HG03175 (cell line): ENCODE measurements at regions not wholly inside any gene's neighbourhood (a gene's known extent, or its start where the extent isn't known, plus 50 kb on each side); places are given as distances from the start of the nearest gene placed in this dataset.

Experiments used
- ATAC-seq: cut with Tn5 transposase; IDR thresholded peaks from one replicate; pipeline ENCODE4 v1.9.1; 2021; ENCODE audit warnings: mild to moderate bottlenecking, moderate library complexity; ENCODE audit not compliant: unreplicated experiment

DNA sequence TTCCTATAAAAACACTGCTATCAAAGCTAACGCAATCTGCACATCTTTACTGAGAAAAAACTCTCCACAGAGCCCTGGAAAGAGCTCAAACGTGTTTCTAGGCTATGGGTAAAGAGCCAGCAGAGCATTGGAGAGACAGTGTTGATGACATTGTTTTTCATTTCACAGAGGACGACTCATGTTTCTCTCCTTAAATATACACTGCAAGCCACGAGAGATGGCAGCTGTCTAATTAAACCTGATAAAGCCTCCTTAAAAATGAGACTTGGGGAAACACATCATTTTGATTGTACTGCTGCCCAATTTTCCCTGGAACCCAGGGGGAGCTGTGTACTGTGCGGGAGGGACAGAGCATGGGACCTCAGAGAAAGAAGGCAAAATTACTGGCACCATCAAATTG, 294.3 kb upstream of the SETBP1 start:
- no peak for ATAC-seq

DNA sequence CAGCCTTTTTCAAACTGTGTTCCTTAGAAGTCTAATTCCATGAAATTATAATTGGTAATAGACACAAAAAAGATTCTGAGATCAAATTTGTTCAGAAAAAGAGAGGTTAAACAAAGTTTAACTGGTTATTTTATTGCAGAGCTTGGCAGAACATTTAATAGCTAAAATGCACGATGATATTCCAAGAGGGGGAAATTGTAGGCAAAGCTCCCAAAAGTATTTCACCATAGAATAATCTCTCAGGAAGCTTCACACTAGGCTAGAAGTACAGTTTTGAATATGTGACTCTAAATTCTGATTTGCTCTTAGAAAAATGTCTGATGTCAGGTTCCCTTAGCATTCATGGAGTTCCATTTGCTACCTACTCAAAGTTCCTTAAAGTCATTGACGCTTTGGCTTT, 292.4 kb upstream of the SETBP1 start:
- ATAC-seq: no peak

GRCh38 chr18:44392933-44393332, 287.8 kb upstream of the SETBP1 start:
- ATAC-seq: no peak

- no peak for ATAC-seq
Observed at GRCh38 chr18:44393406-44393805, 287.3 kb upstream of the SETBP1 start.

- no peak for ATAC-seq
Observed at GRCh38 chr18:44396550-44396949, 284.1 kb upstream of the SETBP1 start.

- ATAC-seq: no peak
Observed at GRCh38 chr18:44409071-44409470, 271.6 kb upstream of the SETBP1 start.

GRCh38 chr18:44409515-44409914, 271.2 kb upstream of the SETBP1 start:
- ATAC-seq: no peak

DNA sequence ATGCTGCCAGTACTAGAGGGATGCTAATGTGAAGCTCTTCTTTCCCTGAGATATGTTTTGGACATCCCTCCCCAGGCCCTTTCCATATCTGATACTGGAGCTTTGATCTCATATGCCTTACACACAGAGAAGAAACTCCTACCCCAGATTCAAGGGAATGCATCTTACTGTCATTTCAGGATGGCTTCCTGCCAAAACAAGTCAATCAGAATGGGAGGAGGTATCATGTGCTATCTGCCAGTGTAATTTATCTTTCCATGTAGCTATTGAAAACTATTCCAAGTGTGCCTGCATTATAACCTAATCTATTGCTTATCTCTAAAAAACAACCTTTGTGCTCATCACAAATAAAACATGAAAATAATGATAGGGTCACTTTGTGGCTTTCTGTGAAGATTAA, 269.9 kb upstream of the SETBP1 start:
- ATAC-seq: no peak

GRCh38 chr18:44411262-44411905, 269.3 kb upstream of the SETBP1 start:
- ATAC-seq: no peak

GRCh38 chr18:44411976-44412375, 268.7 kb upstream of the SETBP1 start:
- no peak for ATAC-seq

GRCh38 chr18:44423814-44424644, 256.7 kb upstream of the SETBP1 start:
- ATAC-seq: no peak

- no peak for ATAC-seq
Observed at GRCh38 chr18:44424645-44425035, 256.0 kb upstream of the SETBP1 start.

GRCh38 chr18:44425161-44425560, 255.5 kb upstream of the SETBP1 start:
- ATAC-seq: no peak

DNA sequence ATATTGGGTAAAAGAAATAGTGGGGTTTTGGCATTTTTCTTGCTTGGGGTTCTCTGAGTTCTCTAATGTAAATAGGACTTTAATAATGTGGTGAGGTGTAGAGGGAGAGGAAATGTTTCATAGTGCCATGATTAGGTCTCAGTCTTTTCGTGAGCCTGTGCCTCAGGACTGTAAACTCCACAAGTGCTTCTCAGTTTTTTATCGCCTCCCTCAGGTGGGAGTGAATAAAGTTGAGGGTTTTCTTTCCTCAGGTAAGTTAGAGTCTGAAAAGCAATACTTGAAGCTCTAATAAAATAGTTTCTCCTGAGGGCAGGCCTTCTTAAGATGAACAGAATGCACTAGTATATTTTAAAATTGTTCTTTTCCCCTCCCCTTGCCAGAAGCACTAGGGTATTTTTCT, 243.1 kb upstream of the SETBP1 start:
- no peak for ATAC-seq

- ATAC-seq: no peak
Observed at GRCh38 chr18:44450226-44450625, 230.5 kb upstream of the SETBP1 start.

GRCh38 chr18:44452346-44452745, 228.3 kb upstream of the SETBP1 start:
- ATAC-seq: no peak

DNA sequence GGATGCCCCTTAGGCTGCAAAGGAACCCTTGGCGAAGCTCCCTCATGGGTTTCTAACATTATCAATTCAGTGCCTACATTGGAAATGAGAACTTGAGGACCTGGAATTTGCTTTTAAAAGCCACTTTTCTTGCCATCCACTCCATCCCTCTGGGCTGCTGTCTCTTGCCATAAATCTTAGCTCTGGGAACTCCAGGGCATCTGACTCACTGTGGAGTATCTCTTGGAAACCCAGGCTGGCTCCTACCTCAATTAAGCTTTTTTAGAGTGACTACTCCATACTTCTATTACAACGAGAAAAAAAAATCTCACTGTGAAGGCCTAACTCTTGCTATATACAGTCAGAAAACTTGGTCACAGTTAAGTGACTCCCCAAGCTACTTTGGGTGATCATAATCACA, 227.2 kb upstream of the SETBP1 start:
- ATAC-seq: no peak

- ATAC-seq: no peak
Observed at GRCh38 chr18:44458777-44459176, 221.9 kb upstream of the SETBP1 start.

DNA sequence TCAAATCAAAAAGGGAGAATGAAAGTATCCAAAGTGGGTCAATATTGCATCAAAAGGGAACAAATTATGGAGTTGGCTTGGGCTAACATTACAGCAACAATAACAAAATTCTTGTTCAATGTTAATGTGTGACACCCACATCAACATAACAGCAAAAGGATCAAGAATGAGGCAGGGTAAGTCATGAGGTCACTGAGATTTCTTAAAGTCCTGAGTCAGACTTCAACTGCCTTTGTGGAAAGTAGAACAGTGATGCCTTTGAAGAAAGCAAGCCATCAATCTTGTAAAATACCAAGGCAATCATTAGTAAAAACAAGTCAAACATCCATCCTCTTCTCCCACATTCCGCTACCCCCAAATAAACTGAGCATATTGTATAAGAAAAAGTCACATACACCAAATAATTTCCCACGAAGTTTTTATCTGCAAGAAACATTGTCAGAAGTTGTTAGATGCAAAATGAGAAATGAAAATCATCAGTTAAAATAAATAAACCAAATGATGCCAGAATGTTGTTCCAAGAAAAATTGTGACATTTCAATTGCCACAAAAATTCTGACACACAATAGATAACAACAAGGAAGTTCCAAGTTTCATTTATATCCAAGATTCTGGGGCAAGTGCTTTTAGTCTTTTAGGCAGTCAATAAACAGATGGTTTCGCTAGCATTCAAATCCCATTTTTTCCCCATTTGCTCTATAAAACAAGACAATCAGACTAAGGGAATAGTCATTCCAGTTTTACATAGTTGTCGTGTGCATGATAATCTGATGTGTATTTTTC, 216.1 kb upstream of the SETBP1 start:
- ATAC-seq: no peak

- no peak for ATAC-seq
Observed at GRCh38 chr18:44465381-44465841, 215.3 kb upstream of the SETBP1 start.

GRCh38 chr18:44466997-44467396, 213.7 kb upstream of the SETBP1 start:
- ATAC-seq: no peak

- no peak for ATAC-seq
Observed at GRCh38 chr18:44467718-44468117, 213.0 kb upstream of the SETBP1 start.
